ENCODE measurements at regions not wholly inside any gene's neighbourhood (a gene's known extent, or its start where the extent isn't known, plus 50 kb on each side); places are given as distances from the start of the nearest gene placed in this dataset.

- TF ChIP-seq EP300 (IDR thresholded peaks at IDR 0.05): no peak
- TF ChIP-seq, protein P1, sequence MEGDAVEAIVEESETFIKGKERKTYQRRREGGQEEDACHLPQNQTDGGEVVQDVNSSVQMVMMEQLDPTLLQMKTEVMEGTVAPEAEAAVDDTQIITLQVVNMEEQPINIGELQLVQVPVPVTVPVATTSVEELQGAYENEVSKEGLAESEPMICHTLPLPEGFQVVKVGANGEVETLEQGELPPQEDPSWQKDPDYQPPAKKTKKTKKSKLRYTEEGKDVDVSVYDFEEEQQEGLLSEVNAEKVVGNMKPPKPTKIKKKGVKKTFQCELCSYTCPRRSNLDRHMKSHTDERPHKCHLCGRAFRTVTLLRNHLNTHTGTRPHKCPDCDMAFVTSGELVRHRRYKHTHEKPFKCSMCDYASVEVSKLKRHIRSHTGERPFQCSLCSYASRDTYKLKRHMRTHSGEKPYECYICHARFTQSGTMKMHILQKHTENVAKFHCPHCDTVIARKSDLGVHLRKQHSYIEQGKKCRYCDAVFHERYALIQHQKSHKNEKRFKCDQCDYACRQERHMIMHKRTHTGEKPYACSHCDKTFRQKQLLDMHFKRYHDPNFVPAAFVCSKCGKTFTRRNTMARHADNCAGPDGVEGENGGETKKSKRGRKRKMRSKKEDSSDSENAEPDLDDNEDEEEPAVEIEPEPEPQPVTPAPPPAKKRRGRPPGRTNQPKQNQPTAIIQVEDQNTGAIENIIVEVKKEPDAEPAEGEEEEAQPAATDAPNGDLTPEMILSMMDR (IDR thresholded peaks at IDR 0.05): no peak
These were observed 87.3 kb upstream of the TET2 start for GRCh38 chr4:105059337-105059736.

All from esophagus muscularis mucosa (tissue), 3 donors.